CD1c-positive myeloid dendritic cell (primary cell): ENCODE measurements at regions not wholly inside any gene's neighbourhood (a gene's known extent, or its start where the extent isn't known, plus 50 kb on each side); places are given as distances from the start of the nearest gene placed in this dataset.
"Not testable (repeated sequence)": the region's sequence is repeated elsewhere in the genome, so short reads cannot be mapped to it uniquely, and the experiment has no call there.

Experiments used
- DNase-seq: peaks from one replicate; pipeline ENCODE4 v3.0.0-alpha.2; 2016; ENCODE audit errors: extremely low spot score

- not testable (repeated sequence) for DNase-seq
Observed at GRCh38 chr9:71508141-71508540, 260.2 kb downstream of the CEMIP2 start.

- no peak for DNase-seq
Observed at GRCh38 chr9:71506821-71507220, 261.5 kb downstream of the CEMIP2 start.

DNA sequence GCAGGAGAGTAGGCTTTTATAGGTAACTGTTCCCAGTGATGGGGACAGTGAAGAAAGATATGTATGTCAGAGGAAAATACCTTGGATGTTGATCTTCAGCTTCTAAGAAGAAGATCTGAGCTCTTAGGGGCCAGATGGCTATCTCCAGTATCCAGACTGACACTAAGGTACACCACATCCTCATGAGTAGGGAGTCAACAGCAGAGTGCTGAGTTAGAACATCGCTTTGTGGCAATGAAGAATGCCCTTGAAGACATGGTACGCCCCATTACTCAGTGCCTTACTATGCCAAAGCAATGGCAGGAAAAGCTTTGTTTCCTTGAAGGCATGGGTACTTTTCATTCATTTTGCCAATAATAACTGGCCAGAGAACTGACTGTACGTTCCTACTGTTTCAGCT is 263.7 kb downstream of the CEMIP2 start:
- no peak for DNase-seq

- no peak for DNase-seq
Observed at GRCh38 chr9:71498691-71499090, 269.6 kb downstream of the CEMIP2 start.

DNA sequence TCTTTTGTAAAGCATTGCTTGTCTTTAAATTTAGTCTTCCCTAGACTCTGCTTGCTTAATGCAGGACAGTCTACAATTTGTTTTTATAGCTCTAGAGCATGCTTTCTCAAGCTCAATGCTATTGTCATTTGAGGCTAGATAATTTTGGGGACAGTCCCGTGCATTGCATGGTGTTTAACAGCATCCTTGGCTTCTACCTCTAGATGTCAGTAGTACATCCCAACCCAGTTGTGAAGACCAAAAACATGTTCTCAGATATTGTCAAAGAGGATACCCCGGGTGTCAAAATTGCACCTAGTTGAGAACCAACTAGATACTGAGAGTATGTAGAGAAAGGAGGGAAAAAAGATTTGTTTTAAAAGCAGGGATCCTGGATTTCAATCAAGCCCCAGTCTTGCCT is 277.5 kb downstream of the CEMIP2 start:
- DNase-seq = no peak

DNA sequence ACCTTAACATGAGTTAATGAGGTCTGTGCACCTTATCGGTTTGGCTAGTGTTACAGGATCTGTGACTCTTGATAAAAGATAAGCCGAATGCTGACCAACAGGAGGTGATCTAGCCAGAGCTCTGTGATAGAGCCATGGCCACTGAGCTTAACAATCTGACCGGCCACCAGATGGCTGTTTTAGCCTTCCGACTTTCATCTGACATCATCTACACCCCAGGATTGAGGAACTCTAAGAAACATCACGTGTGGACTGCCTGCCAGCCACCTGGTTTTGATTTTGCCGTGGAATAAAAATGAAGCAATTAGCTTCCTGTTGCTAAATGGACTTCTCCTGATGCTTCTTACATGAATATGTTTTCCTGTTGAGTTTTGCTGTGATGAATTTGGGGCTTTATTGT is 281.3 kb downstream of the CEMIP2 start:
- peak; percentile 22 for DNase-seq

GRCh38 chr9:71485326-71485725 is 283.0 kb downstream of the CEMIP2 start:
- no peak for DNase-seq

DNA sequence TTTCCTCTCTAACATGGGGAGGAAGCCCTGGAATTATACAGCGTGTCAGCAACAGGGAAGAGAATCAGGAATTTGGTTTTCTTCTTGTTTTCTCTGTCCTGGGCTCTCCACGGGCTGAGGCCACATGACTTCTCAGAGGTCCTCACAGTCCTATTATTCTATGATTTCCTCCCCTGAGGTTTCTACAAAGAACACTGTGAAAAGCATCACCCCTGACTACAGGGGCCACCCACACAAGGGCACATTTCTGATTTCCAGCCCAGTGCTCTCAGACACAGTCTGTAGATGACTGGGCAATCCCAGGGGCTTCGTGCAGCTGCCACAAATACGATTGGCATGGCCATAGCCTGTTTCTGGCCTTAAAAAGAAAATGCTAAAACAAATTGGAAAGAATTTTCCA is 284.9 kb downstream of the CEMIP2 start:
- no peak for DNase-seq

GRCh38 chr9:71479621-71480020 is 288.7 kb downstream of the CEMIP2 start:
- no peak for DNase-seq

DNA sequence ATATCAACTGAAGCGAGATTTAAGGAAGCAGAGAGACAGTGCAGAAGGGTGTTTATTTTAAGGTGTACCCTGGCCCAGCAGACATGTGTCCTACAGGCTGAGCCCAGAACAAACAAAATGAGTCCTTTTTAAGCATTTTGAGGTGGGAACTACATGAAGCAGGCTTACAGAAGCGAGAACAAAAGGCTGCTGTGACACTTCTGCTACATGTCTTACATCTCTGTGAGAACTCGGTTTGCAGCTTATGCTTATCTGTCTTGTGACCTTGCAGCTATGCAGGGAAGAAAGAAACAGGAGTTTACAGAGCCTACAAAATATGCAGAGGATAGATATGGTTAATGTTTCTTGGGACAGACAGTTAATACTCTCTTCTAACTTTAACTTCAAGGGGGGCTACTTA is 295.9 kb downstream of the CEMIP2 start:
- DNase-seq = no peak

DNA sequence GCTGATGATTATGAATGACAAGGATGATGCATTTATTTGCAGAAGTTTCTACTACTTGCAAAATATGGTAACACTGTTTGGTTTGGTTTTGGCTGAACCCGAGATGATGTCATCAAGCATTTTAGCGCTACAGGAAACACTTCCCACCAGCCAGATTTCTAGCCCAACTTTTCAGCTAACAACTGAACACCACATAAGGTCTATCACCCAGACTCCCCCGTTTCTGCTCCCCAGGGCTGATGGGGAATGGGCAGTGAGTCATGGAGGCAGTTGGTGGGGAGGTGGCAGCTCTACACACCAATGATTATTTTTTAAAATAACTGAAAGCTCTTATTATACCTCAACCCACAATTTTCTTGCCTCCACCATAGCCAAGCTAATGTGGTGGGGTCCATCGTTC is 302.9 kb downstream of the CEMIP2 start:
- DNase-seq = no peak

DNA sequence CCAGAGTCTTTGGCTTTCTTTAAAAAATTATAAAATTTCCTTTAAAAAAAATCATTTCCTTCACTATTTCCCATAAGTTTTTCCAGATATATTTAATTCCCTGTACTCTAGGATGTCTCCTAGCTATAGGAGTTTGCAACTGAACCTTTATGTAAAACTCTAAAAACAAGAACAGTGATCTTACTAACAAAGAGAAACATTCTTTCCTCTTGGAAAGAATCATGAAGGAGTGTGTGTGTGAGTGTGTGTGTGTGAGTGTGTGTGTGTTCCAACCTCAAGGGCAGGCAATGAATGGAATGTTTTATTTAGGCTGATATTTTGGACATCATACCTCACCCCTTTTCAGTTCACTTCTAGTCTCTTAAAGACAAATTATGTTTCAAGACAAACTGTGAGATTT is 309.2 kb downstream of the CEMIP2 start:
- no peak for DNase-seq

GRCh38 chr9:71446473-71447411 is 321.6 kb downstream of the CEMIP2 start:
- peak; percentile 3 for DNase-seq

- no peak for DNase-seq
Observed at GRCh38 chr9:71446106-71446472, 322.2 kb downstream of the CEMIP2 start.

DNA sequence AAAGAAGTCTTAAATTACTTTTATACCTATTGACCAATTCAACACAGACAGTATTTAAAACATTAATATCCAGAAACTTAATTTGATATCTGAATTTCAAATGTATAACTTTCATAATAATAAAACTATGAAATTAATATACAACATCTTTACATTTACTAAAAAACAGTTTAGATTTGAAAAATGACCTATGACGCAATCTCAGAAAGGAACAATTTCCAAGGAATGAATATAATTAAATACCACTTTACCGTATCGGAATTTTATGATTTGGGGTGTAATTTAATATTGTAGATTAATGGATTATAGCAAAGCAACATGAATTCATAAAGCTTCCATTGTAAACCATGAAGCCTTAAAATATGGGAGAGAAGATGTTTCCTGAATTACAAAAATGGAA is 321.5 kb upstream of the TRPM3 start:
- no peak for DNase-seq

DNA sequence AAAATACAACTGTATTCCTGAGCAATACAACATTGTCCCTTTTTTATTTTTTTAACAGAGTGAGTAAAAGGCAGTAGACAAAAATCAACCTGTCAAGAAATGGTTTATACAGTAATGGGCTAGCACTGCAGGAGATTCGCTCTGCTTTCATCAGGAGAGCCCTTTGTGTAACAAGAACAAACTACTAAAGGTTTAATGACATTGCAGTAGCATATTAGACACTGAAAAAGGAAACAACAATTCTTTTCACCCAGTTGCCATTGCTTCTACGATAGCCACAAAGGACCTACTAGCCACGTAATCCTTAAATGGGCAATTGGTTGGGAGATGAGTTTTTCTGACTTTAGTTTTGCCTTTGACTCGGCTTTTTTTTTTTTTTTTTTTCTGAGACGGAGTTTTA is 319.8 kb upstream of the TRPM3 start:
- no peak for DNase-seq

DNA sequence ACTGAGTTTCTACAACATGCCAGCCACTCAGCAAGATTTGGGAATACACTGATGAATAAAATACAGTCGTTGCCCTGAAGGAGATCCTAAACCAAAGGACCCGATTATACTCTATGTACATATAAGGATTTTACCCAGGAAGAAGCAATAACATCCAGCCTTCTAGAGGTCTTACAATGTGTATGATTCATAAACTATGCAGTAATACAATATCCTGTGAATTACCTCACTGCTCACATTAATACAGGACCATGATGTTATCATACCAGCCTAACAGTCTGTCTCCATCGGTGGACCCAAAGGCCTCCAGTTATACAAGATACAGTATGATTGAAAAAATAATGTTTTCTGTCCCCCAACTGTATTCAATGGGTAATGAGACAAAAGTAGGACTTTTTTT is 310.5 kb upstream of the TRPM3 start:
- DNase-seq = no peak

DNA sequence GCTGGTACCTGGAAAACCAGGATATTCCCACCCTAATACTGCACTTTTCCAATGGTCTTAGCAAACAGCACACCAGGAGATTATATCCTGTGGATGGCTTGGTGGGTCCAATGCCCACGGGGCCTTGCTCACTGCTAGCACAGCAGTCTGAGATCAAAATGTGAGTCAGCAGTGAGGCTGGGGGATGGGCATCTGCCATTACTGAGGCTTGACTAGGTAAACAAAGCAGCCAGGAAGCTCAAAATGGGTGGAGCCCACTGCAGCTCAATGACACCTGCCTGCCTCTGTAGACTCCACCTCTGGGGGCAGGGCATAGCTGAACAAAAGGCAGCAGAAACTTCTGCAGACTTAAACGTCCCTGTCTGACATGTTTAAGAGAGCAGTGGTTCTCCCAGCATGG is 285.9 kb upstream of the TRPM3 start:
- DNase-seq = not testable (repeated sequence)

GRCh38 chr9:71403106-71403505 is 281.7 kb upstream of the TRPM3 start:
- no peak for DNase-seq

- no peak for DNase-seq
Observed at GRCh38 chr9:71393005-71393404, 271.6 kb upstream of the TRPM3 start.

DNA sequence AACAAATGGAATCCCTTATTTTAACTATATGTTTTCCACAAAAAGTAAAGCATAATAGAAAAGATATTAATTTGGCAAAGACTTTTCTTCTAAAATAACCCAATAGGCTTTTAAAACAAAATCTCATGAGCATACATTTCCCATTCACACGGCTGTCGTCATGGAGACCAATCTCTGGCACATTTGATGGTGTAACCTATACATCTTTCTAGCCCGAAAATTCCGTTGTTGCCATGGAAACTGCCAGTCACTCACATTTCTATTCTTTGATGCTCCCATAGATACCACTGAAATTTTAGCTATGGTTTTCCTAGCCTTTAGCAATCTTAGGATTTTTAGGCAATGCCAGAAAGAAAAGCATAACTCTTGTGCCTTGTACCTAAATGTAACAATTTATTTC is 262.9 kb upstream of the TRPM3 start:
- DNase-seq = no peak

DNA sequence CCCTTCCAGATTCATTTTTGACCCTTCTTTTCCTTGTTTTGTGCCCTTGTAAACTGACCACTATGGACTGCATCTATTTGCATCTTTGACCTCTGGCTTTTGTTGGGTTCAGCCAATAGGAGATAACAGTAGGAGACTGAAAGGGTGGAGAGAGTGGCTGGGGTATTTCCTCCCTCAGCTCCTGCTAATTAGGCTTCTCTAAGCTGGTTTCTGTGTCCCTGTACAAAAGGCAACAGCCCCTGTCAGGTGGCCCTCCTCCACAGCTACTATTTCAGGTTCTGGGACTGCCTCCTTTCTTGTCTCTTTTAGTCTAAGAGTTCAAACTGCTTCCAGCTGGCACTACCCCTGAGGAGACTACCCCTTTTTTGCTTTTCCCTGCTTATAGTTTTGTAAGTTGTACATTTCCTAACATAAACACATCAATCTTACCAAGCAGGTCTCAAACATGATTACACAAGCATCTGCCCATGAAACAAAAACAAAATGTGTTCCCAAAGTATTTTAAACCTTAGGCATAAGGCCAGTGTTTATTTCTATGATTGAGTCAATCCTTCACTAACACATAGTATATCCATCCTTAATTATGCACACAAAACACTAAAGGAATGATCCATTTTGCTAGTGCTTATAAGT is 262.0 kb upstream of the TRPM3 start:
- no peak for DNase-seq

DNA sequence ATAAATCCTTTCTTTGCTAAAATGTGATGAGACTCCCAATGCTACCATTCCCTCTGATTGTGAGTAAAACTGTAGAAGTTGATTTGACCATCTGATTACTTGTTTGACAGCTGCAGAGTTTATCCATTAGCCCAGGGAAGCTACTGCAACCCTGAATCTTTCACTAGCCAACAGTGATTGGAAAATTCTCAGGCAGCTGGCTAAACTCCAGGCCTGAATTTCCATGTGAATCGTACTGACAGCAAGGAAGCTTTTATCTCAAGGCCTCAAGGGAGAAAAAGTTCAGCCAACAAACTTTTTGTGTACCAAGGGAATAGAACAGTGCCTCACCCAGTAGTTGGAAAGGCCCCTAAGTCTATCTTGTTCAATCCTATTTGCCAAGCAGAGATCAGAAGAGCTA is 246.7 kb upstream of the TRPM3 start:
- no peak for DNase-seq
